ENCODE measurements at regions not wholly inside any gene's neighbourhood (a gene's known extent, or its start where the extent isn't known, plus 50 kb on each side); places are given as distances from the start of the nearest gene placed in this dataset.

- Histone ChIP-seq H3K4me1 (no peaks in the 10 kb centered on the region), H3K9me3 (no peaks in the 10 kb centered on the region), H3K36me3 (no peaks in the 10 kb centered on the region), H3K27ac (no peak overlapping the region), H3K27me3 (peaks cover 0 to 57% (median 0%) of the 10 kb centered on the region in 4 donors), H3K4me3 (no peak overlapping the region)
- no peak for DNase-seq
- intact Hi-C loops (cut with DNase I): no loop called here
- WGBS, 2 donors: 87 to 88% methylated on average over 5 to 6 of the region's 8 CpGs
- TF ChIP-seq POLR2A (IDR thresholded peaks at IDR 0.05): no peak
- TF ChIP-seq, protein P1, sequence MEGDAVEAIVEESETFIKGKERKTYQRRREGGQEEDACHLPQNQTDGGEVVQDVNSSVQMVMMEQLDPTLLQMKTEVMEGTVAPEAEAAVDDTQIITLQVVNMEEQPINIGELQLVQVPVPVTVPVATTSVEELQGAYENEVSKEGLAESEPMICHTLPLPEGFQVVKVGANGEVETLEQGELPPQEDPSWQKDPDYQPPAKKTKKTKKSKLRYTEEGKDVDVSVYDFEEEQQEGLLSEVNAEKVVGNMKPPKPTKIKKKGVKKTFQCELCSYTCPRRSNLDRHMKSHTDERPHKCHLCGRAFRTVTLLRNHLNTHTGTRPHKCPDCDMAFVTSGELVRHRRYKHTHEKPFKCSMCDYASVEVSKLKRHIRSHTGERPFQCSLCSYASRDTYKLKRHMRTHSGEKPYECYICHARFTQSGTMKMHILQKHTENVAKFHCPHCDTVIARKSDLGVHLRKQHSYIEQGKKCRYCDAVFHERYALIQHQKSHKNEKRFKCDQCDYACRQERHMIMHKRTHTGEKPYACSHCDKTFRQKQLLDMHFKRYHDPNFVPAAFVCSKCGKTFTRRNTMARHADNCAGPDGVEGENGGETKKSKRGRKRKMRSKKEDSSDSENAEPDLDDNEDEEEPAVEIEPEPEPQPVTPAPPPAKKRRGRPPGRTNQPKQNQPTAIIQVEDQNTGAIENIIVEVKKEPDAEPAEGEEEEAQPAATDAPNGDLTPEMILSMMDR (IDR thresholded peaks at IDR 0.05): no peak
Observed at GRCh38 chr11:71116693-71117040, 135.7 kb downstream of the SHANK2 start.

- 67 to 72% methylated on average over 15 to 19 of the region's 19 CpGs for WGBS, 2 donors
Observed at GRCh38 chr11:71115770-71116692, 136.3 kb downstream of the SHANK2 start.

DNA sequence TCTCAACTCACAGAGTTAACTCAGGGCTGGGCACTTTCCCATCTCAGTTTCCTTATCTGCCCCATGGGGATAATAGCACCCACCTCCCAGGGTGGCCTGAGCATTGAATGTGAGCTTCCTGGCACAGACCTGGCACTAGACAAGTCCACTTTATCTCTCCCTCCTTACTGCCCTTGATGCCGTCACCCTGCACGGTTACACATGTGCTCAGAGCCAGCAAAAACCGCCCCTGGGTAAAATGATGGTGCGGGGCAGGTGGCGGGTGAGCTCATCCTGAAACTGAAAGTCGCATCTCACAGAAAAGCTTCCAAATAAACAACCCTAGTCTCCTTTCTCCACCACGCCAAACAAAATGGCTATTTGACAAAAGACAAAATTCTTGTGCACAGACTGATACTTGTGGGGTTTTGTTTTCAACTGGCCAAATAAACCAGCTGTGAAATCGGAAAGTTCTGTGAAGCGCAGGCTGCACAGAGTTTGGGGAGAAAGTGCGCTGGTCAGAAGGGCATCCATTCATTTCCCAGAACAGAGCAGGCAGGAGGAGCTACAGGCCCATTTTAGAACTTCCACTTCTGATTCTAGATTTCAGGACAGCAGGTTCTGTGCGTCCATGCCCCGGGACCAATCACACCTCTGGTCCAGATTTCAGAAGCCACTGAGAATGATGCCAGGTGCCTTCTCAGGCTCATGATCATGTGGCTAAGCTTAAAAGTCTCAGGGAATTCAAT is 138.1 kb downstream of the SHANK2 start:
- no peaks in the 10 kb centered on the region for H3K4me1 ChIP-seq
- intact Hi-C loops (cut with DNase I): no loop called here
- no peak overlapping the region for H3K4me3 ChIP-seq
- peaks cover 0 to 60% (median 0%) of the 10 kb centered on the region in 4 donors for H3K27me3 ChIP-seq
- TF ChIP-seq POLR2A (IDR thresholded peaks at IDR 0.05): no peak
- TF ChIP-seq, protein P1 (IDR thresholded peaks at IDR 0.05): no peak
- DNase-seq: no peak
- H3K9me3 ChIP-seq: no peaks in the 10 kb centered on the region
- H3K36me3 ChIP-seq: no peaks in the 10 kb centered on the region
- 69 to 77% methylated on average over 12 of the region's 12 CpGs for WGBS, 2 donors
- H3K27ac ChIP-seq: no peak overlapping the region

More at GRCh38 chr11:71115770-71116692, 136.3 kb downstream of the SHANK2 start:
- Histone ChIP-seq H3K9me3 (no peaks in the 10 kb centered on the region), H3K4me1 (no peaks in the 10 kb centered on the region), H3K4me3 (no peak overlapping the region), H3K36me3 (no peaks in the 10 kb centered on the region), H3K27me3 (peaks cover 0 to 63% (median 0%) of the 10 kb centered on the region in 4 donors), H3K27ac (no peak overlapping the region)
- no peak for DNase-seq
- intact Hi-C loops (cut with DNase I): no loop called here
- TF ChIP-seq, protein P1 (IDR thresholded peaks at IDR 0.05): no peak
- no peak for TF ChIP-seq POLR2A (IDR thresholded peaks at IDR 0.05)

DNA sequence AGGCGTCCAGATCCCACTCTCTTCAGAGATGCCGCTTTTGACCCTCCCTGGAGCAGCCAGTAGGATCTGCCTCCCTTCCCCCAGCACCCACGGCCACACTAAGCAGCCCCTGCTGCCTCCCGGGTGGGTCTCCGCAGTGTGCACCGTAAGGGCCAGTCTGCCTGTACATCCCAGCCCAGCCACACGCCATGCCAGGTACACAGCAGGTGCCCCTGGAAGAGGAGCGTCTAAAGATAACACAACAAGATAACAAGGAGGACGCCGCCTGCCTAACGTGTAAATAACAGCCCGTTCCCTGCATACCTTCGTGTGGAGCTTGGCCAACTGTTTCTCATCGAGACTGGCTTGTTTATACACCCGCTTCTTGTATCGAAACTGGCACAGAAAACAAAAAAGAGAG is 139.4 kb downstream of the SHANK2 start:
- intact Hi-C loops (cut with DNase I): no loop called here
- H3K36me3 ChIP-seq: no peaks in the 10 kb centered on the region
- DNase-seq: no peak
- H3K27me3 ChIP-seq: peaks cover 0 to 62% (median 0%) of the 10 kb centered on the region in 4 donors
- TF ChIP-seq, protein P1 (IDR thresholded peaks at IDR 0.05): no peak
- no peak for TF ChIP-seq POLR2A (IDR thresholded peaks at IDR 0.05)
- H3K9me3 ChIP-seq: no peaks in the 10 kb centered on the region
- 60 to 63% methylated on average over 7 to 13 of the region's 16 CpGs for WGBS, 2 donors
- H3K4me3 ChIP-seq: no peak overlapping the region
- no peaks in the 10 kb centered on the region for H3K4me1 ChIP-seq
- no peak overlapping the region for H3K27ac ChIP-seq

GRCh38 chr11:71112454-71112853 is 139.9 kb downstream of the SHANK2 start:
- Histone ChIP-seq H3K4me1 (no peaks in the 10 kb centered on the region), H3K27ac (no peak overlapping the region), H3K27me3 (peaks cover 0 to 62% (median 0%) of the 10 kb centered on the region in 4 donors), H3K9me3 (no peaks in the 10 kb centered on the region), H3K4me3 (no peak overlapping the region), H3K36me3 (no peaks in the 10 kb centered on the region)
- TF ChIP-seq, protein P1 (IDR thresholded peaks at IDR 0.05): no peak
- no peak for TF ChIP-seq POLR2A (IDR thresholded peaks at IDR 0.05)
- no peak for DNase-seq
- intact Hi-C loops (cut with DNase I): no loop called here
- WGBS, 2 donors: 53 to 62% methylated on average over 4 to 5 of the region's 9 CpGs
